ENCODE measurements at regions not wholly inside any gene's neighbourhood (a gene's known extent, or its start where the extent isn't known, plus 50 kb on each side); places are given as distances from the start of the nearest gene placed in this dataset.

DNA sequence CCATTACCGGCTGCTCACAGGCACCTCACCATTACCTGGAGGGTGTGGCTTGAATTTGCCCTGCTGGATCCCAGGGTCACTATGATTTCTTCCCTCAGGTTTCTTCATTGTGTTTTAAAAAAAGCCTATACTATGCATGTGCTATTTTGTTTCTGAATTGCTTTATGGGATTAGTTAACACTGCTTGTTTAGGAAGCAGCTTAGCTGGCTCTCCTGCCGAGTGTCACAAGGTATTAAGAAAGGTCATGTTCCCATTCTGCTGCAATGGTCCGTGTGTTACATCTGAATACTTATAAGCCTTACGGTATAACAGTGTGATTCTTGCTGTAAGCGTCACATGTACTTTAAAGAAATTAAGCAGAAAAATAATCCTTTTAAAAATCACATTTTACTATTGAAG, 380.6 kb upstream of the B3GAT1 start:
- DNase-seq: no peak

DNA sequence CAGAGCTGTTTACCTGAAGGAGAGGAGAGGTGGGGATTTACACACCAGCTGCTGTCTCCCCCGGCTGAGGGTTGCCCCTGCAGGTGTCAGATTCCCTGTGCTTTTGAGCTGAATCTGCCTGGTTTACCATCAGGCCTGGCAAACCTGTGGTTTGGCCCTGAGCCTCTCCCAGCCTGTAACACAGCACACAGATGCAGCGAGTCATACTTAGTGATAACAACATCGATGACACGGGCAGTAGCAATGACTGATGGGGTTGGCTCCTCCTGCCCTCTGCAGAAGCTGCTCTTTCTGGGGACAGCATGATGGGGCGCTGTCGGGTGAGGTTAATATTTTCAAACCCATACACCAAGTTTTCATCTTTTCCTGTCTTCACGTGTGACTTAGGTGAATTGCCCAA, 380.0 kb upstream of the B3GAT1 start:
- no peak for DNase-seq

DNA sequence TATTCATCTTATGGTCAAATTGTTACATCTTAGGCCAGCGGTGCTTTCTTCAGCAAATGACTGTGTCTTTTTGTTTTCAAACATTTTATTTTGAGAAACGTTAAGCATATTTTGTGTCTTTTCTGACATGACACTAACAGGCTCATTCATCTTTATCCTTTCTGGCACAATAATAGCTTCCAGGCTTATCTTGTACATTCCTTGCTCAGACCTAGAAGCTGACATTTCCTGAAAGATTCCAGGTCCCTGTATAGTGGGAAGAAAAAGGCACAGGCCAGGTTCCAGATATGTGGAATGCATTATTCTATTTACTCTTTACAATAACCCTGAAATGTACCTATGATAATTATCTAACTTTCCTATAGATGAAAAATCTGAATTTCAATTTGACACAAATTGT, 379.1 kb upstream of the B3GAT1 start:
- no peak for DNase-seq

DNA sequence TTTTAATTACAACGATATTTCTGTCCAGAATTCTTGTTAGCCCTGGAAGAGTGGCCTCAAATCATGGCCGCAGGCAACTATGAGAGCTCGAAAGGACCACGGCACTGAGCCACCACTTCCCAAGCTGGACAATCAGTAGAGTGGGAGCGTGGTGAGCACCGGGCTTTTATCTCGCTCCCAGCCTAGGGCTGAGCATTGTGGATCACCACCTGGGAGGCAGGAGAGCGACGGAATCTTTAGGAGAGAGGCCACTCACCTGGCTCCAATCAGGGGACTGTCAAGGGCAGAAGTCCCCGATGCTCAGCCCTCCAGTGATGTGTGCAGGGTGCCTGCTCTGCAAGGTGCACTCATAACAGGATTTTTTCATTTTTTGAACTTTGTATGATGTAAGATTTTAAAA, 377.1 kb upstream of the B3GAT1 start:
- DNase-seq: no peak

DNA sequence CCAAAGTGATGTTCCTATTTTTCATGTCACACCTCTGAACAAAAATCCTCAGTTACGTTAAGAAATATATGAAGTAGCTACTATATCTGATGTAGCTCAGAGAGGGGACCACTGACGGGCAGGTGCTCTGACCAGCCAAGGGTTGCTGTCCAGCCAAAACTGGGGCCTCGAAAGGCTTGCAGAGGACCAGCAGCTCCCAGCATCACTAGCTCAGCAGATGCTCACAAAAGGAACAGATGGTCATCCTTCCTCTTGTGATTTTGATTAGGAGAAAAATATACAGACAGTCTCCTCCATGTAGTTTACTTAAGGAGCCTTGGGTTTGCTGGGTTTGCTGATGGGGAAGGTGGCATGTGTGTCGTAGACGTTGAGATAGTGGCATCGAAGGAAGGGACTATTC, 374.6 kb upstream of the B3GAT1 start:
- no peak for DNase-seq

DNA sequence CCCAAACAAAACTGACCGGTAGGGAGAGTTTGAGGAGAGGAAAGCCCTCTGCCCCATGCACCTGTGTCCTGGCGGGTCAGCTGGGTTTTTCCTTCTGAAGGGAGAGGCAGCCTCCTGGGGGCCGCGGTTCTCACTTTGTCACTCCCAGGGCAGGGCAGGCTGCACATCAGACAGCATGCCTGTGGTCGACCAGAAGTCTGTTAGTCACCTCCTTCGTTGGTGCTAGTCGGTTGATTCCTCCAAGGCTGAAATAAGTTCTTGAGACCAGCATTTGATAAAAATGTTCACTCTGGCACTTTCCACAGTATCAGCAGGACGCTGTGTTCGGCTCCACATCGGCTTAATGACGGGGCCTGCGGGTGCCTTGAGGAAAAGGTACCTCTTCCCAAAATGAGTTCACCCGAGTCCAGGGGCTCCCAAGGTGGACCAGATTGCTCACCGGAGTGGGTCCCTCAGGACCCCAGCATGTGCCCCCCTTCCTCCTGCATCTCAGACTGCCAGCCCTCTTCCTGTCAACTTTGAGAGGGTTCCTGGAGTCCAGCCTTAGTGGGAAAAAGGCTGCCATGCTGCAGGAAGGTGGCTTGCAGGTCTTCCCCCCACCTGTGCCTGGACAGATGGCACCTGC, 373.7 kb upstream of the B3GAT1 start:
- no peak for DNase-seq

DNA sequence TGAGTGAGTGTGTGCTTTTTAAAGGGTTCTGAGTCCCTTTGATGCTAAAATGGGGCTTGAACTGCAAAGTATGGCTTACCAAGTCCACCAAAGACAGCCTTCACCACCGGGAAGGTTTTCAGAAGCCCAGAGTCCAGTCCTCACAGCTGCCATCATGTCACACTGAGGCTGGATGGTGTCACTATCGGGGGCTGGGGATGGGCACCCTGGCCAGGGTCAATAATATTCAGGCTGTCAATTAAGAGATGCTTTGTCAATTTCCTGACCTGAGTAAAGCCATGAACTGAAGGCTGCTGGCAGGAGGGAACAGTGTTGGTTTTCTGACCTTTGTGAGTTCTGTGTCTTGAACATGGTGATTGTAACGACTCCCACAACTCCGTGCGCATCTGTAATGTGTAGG, 373.0 kb upstream of the B3GAT1 start:
- no peak for DNase-seq

DNA sequence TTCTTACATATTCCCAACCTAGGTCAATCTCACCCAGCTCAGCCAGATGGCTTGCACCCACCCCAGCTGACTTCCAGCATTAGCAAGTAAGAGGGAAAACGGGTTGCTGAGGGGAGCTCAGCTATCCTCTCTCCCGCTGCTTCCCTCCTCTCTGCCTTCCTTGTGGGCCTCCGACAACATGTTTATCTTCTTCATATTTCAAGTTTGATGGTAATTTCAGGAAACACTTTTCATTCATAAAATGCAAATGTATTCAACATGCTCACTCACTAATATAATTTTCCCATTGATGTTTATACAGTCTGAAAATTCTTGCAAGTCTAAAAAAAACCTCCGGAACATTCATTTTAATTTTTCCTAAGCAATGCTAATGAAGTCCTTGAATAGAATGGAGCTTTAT, 372.5 kb upstream of the B3GAT1 start:
- no peak for DNase-seq

DNA sequence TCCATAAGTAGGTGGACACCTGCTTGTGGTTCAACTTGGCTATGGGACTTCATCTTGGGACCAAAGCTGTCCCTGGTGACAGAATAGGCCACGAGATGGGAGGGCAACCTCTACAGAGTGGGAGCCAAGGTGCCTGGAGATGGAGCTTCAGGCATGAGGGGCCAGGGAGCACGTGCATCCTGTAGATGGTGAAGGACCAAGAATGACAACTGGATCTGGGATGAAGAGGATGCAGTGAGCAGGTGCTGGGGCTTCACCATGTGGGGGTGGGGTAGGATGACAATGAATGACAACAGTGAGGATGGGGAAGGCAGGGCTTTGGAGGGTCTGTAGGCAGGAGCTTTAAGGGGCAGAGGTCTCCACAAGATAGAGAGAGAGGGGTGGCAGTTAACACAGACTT, 372.0 kb upstream of the B3GAT1 start:
- no peak for DNase-seq

DNA sequence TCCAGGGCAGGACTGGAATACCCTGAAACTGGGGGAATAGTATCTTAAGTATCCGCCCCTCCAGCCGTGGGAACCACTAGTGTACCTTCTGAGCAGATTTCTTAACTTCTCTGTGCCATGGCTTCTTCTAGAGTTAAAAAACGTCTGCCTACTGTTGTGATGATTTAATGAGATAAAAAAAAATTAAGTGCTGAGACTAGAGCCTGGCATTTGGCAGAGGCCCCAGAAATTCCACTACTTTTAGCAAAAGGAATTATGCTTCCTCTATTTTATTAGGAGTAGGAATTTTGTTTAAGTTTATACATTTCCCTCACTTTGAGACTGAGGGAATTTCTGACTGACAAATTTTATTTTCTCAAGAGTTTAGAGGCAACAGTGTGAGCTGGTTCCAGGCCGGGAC, 371.2 kb upstream of the B3GAT1 start:
- DNase-seq: no peak

DNA sequence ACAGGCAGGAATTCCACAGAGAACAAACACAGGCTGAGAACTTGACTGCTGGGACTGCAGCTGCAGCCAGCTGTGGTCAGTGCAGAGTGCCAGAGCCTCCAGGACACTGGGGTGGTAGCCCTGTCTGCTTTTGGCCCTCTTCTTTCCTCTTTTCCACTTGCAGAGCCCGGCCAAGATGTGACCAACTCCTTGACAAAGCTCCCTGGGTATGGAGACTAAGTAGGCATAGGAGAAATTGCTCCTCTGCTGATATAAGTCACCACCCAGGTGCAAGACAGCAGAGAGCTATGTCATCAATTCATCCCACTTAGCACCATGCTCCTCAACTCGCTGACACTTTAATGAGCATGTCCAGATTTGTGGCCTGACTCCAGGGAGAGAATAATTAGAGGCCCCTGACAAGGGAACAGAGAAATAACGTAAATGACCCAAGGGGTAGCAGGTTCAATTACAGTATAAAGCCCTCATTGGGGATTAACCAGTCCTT, 369.4 kb upstream of the B3GAT1 start:
- no peak for DNase-seq

DNA sequence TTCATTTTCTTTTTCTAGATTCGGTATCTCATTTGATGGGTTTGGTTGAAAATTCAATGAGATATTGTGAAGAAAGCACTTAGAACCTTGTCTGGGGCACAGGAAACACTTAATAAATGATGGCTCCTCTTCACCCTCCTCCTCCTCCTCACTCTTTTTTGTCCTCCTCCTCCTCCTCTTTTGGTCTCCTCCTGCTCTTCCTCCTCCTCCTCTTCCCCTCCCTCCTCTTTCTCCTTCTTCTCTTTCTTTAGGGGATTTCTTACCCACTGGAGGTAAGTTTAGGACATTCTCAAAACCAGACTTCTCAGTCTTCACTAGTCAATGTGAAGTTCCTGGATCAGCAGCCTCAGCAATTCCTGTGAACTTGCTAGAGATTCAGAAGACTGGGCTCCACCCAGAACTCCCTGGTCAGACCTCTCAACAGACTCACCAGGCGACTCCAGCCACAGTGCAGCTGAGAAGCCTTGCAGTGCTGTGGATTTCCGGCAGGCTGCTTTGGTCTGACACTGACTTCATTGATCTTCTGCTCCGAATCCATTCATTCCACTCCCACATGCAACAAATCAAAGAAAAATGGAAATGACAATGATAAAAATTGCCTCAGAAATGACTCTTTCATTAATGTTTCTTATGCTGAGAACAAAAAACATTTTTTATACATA, 368.6 kb upstream of the B3GAT1 start:
- no peak for DNase-seq

DNA sequence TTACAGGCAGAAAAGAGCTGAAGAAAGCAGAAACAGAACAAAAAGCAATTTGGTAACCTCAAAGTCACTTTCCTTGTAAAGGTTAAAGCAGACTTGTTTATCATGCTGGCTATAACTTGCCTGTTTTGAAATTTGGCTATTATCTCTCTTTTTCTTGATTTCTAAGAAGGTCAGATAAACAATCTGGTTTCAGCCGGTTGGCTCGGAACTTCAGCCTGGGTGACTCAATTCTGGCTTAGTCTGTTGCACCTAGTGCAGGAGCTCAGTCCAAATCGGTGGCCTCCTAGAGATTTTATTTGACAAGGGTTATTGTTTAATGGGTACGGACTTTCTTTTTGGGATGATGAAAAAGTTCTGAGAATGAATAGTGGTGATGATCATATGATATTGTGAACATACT, 367.1 kb upstream of the B3GAT1 start:
- no peak for DNase-seq

DNA sequence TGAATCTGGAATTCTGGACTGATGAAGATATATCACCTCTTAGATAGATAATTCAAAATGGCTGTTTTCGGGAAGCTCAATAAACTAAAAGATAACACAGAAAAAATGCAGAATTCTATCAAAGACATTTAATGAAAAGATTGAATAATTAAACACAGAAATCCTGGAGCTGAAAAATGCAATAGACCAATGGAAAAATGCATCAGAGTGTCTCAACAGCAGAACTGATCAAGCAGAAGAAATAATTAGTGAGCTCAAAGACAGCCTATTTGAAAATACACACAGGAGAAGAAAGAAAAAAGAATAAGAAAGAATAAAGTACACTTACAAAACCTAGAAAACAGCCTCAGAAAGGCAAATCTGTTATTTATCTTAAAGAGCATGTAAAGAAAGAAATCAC, 356.4 kb upstream of the B3GAT1 start:
- DNase-seq: no peak

DNA sequence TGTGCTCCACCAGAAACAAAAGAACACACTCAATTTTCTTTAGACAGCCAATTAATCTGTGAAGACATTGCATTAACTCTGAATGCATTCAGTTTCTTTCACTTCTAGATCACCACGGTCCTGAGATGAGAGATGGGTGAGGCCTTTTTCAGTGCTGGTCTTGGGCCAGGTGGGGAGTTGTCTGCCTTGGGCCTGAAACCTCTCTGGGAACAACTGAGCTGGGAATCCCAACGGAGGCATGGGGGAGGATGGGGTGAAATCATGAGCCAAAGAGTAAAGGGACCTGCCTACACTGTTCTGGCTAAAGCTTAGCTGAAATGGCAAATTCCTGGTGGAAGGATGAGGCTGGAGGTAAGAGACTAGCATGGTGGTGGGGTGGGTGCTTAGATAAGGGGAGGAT, 353.5 kb upstream of the B3GAT1 start:
- no peak for DNase-seq

DNA sequence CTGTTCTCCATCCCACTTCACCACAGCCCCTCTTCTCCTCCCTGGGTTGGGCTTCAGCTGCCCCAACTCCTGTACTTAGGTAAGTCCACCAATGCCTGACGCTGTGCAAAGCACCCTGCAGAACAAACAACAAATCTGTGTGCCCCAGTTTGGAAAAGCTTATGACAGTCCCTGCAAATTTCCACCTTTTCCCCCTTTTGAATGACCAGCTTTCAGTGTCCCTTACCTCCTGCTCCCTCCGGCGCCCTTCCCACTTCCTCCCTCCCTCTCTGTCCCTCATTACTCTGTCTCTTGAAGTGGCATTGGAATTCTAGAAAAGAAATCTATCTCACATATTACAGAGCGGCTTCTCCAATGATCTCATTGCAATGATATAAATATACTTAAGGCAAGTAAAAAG, 352.9 kb upstream of the B3GAT1 start:
- no peak for DNase-seq

DNA sequence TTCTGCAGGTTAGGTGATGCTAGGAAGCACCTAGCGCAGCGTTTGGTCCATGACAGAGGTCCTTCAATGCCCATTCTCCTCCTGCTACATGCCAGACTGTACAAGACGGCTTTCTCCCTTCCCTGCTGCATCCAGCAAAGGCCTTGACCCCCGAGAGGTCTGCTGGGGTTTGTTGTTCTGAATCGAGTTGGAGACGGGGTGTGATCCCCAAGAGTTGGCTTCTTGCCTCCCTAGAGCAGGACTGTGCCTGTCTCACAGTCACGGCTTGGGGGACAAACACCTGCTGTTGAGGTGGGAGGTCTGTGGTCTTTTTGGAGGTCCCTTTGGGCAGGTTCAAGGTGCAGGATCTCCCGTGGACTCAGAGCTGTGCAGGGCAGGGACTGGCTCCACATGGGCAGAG, 352.3 kb upstream of the B3GAT1 start:
- DNase-seq: no peak

DNA sequence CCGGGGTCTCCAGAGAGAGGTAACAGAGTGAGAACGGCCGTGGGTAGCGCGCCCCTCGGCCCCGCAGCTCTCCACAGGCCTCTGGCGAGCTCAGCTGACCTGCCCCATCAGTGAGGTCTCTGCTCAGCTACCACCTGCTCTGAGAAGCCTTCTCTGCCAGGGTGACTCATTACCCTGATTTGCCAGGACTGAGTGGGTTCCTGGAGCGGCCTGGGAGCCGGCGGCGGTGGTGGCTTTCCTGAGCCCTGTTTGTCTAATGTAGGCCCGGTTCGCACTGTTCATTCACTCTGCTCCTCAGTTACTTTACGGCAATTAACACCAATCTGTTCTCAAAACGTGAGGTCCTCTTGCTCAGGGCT, 351.0 kb upstream of the B3GAT1 start:
- DNase-seq: no peak

DNA sequence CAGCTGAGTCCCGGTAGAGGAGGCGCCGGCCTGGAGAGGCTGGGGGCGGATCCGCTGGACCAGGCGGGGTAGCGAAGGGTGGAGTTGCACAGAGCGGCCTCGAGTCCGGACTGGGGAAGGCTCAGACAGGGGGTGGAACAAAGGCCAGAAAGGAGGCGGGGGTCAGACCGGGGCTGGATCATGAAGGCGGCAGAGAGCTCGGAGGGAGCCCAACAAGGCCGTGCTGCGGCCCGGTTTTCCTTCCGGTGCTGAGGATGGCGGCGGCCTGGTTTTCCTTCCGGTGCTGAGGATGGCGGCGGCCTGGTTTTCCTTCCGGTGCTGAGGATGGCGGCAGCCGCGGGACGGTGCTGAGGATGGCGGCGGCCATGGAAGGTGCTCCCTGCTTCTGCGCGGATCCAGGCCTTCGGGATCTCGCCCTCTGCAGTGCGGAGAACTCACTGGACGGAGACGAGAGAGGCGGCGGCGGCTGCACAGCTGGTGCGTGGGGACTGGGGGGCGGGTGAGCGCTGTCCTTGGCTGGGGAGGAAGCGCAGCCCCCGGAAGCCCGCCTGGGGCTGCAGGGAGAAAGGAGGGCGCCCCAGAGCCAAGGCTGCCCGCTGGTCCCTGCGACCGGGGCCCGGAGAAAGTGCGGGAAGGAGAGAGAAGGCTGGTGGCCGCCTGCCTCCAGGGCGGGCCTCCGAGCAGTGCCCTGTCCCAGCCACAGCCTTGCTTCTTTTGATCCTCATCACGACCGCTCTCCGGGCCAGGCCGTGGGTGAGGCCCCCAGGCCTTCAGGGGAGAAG, 350.4 kb upstream of the B3GAT1 start:
- no peak for DNase-seq

DNA sequence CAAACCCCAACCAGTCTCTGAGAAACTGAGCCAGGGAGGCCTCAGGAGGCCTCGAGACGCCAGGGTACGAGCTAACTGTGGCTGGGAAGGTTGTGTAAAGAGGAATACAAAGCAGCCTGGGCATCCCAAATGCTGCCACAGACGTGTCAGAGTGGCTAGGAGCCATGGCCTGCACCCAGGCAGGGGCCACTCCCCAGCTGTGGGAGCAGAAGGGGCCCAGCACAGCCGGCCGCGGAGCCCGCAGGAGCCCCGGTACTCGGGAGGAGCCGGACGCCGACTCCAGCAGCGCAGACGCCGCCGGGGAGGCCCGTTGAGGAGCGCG, 349.8 kb upstream of the B3GAT1 start:
- no peak for DNase-seq

DNA sequence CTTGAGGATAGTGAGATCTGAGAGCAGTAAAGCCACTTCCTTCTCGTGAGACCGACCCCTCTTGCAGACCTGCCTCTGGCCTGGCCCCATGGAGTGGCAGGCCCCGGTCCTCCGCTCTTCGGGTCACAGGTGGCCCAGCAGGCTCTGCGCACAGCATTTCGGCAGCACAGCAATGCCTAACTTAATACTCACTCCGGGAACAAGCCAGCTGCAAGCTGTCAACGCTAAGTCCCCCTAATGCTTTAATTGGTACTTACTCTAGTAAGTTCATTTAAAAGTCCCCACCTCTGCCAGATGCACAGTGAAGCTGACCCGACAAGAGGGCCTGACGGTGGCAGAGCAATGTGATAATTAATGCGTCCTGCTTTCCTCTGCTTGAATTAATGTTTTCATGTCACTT, 349.3 kb upstream of the B3GAT1 start:
- no peak for DNase-seq

DNA sequence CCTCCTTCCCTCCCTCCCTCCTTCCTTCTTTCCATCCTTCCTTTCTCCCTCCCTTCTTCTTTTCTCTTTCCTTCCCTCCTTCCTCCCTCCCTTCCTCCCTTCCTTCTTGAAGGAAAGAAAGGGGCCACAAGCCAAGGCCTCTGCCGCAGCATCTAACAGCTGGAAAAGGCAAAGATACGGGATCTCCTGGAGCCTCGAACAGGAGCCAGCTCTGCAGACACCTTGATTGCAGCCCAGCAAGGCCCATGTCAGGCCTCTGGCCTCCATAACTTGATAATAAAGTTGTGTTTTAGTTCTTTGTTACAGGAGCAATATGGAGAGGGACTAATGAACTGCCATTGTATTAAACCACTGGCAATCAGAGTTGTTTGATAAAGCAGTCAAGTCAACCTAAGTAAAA, 348.9 kb upstream of the B3GAT1 start:
- DNase-seq: no peak

DNA sequence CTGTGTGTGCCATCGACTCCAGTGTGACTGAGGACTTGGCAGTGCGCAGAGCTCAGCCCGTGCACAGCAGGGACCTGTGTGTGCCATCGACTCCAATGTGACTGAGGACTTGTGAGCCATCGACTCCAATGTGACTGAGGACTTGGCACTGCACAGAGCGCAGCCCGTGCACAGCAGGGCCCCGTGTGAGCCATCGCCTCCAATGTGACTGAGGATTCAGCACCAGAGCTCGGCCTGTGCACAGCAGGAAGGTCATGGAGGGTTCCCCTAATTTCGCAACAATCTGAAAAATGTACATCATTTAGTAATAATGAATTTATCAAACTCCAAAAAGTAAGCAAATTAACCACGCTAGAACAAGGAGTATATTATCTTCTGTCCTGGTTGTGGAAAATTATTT, 348.3 kb upstream of the B3GAT1 start:
- DNase-seq: no peak

DNA sequence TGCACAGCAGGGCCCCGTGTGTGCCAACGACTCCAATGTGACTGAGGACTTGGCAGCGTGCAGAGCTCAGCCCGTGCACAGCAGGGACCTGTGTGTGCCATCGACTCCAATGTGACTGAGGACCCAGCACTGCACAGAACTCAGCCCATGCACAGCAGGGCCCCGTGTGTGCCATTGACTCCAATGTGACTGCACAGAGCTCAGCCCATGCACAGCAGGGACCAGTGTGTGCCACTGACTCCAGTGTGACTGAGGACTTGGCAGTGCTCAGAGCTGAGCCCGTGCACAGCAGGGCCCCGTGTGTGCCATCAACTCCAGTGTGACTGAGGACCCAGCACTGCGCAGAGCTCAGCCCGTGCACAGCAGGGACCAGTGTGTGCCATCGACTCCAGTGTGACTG, 347.8 kb upstream of the B3GAT1 start:
- no peak for DNase-seq

DNA sequence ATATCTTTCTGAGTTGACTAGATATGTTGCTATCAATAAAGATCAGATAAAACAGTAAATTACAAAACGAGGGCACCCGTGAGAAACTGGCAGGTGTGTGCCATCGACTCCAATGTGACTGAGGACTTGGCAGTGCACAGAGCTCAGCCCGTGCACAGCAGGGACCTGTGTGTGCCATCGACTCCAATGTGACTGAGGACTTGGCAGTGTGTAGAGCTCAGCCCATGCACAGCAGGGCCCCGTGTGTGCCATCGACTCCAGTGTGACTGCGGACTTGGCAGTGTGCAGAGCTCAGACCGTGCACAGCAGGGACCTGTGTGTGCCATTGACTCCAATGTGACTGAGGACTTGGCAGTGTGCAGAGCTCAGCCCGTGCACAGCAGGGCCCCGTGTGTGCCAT, 347.2 kb upstream of the B3GAT1 start:
- no peak for DNase-seq

Data from CD4-positive, alpha-beta T cell treated with Interleukin-10 for 1 hour (primary cell).